ENCODE measurements at regions not wholly inside any gene's neighbourhood (a gene's known extent, or its start where the extent isn't known, plus 50 kb on each side); places are given as distances from the start of the nearest gene placed in this dataset.

- TF ChIP-seq NFIC (IDR thresholded peaks at IDR 0.05; ENCODE audit: borderline replicate concordance) (no peak), RCOR1 (IDR thresholded peaks at IDR 0.05; ENCODE audit: low read length) (no peak), YY1 (IDR thresholded peaks at IDR 0.05; ENCODE audit: low read depth) (no peak)
Measured at GRCh38 chr11:16474659-16475058, 118.3 kb upstream of the SOX6 start (continued).

- 66% methylated on average over 2 of the region's 2 CpGs for WGBS (ENCODE audit: low lambda C conversion rate)
- Histone ChIP-seq H3K4me2 (no peak overlapping the region), H3K9me2 (no peaks in the 10 kb centered on the region; the same call in 1 of the 2 replicates), H3K4me3 (ENCODE audit: low read depth in 2 of 2, low read length in 1 of 2) (no peak overlapping the region), H3K4me1 (ENCODE audit: control insufficient read depth in 1 of 2, insufficient read depth in 2 of 2, low read depth in 1 of 2, low read length in 1 of 2) (no peaks in the 10 kb centered on the region; a peak in 1 of 4 replicates), H3K79me2 (ENCODE audit: insufficient read depth) (no peaks in the 10 kb centered on the region), H2AFZ (ENCODE audit: low read depth) (no peak overlapping the region), H3K9me3 (no peaks in the 10 kb centered on the region), H3F3A (replicated peaks; ENCODE audit: insufficient read depth) (no peaks in the 10 kb centered on the region), H3K36me3 (replicated peaks in 1 of 2; ENCODE audit: control insufficient read depth in 1 of 2, insufficient read depth in 2 of 2, low read length in 1 of 2) (no peaks in the 10 kb centered on the region), H3K27me3 (ENCODE audit: insufficient read depth) (no peaks in the 10 kb centered on the region), H3K27ac (ENCODE audit: low read depth in 2 of 2, low read length in 1 of 2) (no peak overlapping the region), H4K20me1 (ENCODE audit: insufficient read depth) (no peaks in the 10 kb centered on the region), H3K9ac (no peak overlapping the region)
- POLR2A ChIA-PET: no interaction called here
- no peak for TF ChIP-seq PBX3 (IDR thresholded peaks at IDR 0.05)
- no peak for TF ChIP-seq MXI1 (IDR thresholded peaks at IDR 0.05; ENCODE audit: low read depth, low read length)
- TF ChIP-seq ELF1 (IDR thresholded peaks at IDR 0.05): no peak
- no peak for TF ChIP-seq TCF12 (IDR thresholded peaks at IDR 0.05)
- TF ChIP-seq NFIC (IDR thresholded peaks at IDR 0.05; ENCODE audit: borderline replicate concordance): no peak
- no peak for TF ChIP-seq POLR2AphosphoS5 (IDR thresholded peaks at IDR 0.05; ENCODE audit: low read depth, low read length)
- TF ChIP-seq MAX (IDR thresholded peaks at IDR 0.05; ENCODE audit: low read depth): no peak
- TF ChIP-seq EZH2phosphoT487 (IDR thresholded peaks at IDR 0.05; ENCODE audit: borderline replicate concordance, low read depth): no peak
- no peak for TF ChIP-seq FOXJ3 (CRISPR knock-in tag; IDR thresholded peaks at IDR 0.05)
- TF ChIP-seq EP300 (IDR thresholded peaks at IDR 0.05; ENCODE audit: borderline replicate concordance in 1 of 2, low read depth in 1 of 2, low read length in 1 of 2): no peak
- no peak for TF ChIP-seq CHD2 (IDR thresholded peaks at IDR 0.05; ENCODE audit: low read length, partially characterized antibody)
- no peak for TF ChIP-seq SIN3A (IDR thresholded peaks at IDR 0.05; ENCODE audit: borderline replicate concordance, low read depth, low read length)
- no peak for TF ChIP-seq FOXM1 (IDR thresholded peaks at IDR 0.05; ENCODE audit: low read depth)
- no peak for TF ChIP-seq SMC3 (IDR thresholded peaks at IDR 0.05; ENCODE audit: low read depth, low read length)
- CTCF ChIA-PET: no interaction called here
- DNase-seq: no peak
Measured at GRCh38 chr11:16469968-16470367, 113.6 kb upstream of the SOX6 start.

- 59% methylated on average over 5 of the region's 5 CpGs for WGBS (ENCODE audit: low lambda C conversion rate)
- ChIA-PET CTCF (no interaction called here), POLR2A (no interaction called here)
- H3K9ac ChIP-seq: no peak overlapping the region
- TF ChIP-seq RXRA (IDR thresholded peaks at IDR 0.05; ENCODE audit: borderline replicate concordance, low read depth): no peak
- no peaks in the 10 kb centered on the region for H3K9me3 ChIP-seq
- no peaks in the 10 kb centered on the region for H3K36me3 ChIP-seq (replicated peaks in 1 of 2; ENCODE audit: control insufficient read depth in 1 of 2, insufficient read depth in 2 of 2, low read length in 1 of 2)
- no peaks in the 10 kb centered on the region for H3K27me3 ChIP-seq (ENCODE audit: insufficient read depth)
- no peak overlapping the region for H2AFZ ChIP-seq (ENCODE audit: low read depth)
- H3K9me2 ChIP-seq: no peaks in the 10 kb centered on the region; the same call in 1 of the 2 replicates
- no peak overlapping the region for H3K4me3 ChIP-seq (ENCODE audit: low read depth in 2 of 2, low read length in 1 of 2)
- no peak overlapping the region for H3K4me2 ChIP-seq
- H3K4me1 ChIP-seq (ENCODE audit: control insufficient read depth in 1 of 2, insufficient read depth in 2 of 2, low read depth in 1 of 2, low read length in 1 of 2): no peaks in the 10 kb centered on the region; a peak in 1 of 4 replicates
- no peaks in the 10 kb centered on the region for H3F3A ChIP-seq (replicated peaks; ENCODE audit: insufficient read depth)
- H3K79me2 ChIP-seq (ENCODE audit: insufficient read depth): no peaks in the 10 kb centered on the region
- no peak overlapping the region for H3K27ac ChIP-seq (ENCODE audit: low read depth in 2 of 2, low read length in 1 of 2)
- no peaks in the 10 kb centered on the region for H4K20me1 ChIP-seq (ENCODE audit: insufficient read depth)
- no peak for DNase-seq
Measured at GRCh38 chr11:16468735-16469453, 112.5 kb upstream of the SOX6 start.

Data from SK-N-SH (cell line).